GM23338 (cell line): ENCODE measurements at regions not wholly inside any gene's neighbourhood (a gene's known extent, or its start where the extent isn't known, plus 50 kb on each side); places are given as distances from the start of the nearest gene placed in this dataset.

ENCODE experiments used
- ATAC-seq: fragments of 200-7000 bp; cut with Tn5 transposase; 3 replicates; pipeline ENCODE4 v1.9.1; 2020
- DNase-seq: peaks from one replicate; pipeline ENCODE4 v3.0.0-alpha.2; 2015; ENCODE audit warnings: low spot score
- H2AFZ ChIP-seq: fragments of 200-600 bp; sonication (generic); 2 replicates; pipeline ENCODE4 v1.8.0; 2016; ENCODE audit warnings: antibody characterized with exemption, mild to moderate bottlenecking, moderate library complexity
- H3F3A ChIP-seq: fragments of 200-600 bp; sonication (generic); replicated peaks from 2 replicates; pipeline ENCODE4 v1.8.0; 2017; ENCODE audit warnings: antibody characterized with exemption, mixed run types, low read depth
- H3K27ac ChIP-seq: fragments of 200-600 bp; sonication (generic); 2 replicates; pipeline ENCODE4 v1.6.1; 2016; ENCODE audit warnings: low read depth
- H3K27me3 ChIP-seq: fragments of 200-600 bp; sonication (generic); 2 replicates; pipeline ENCODE4 v1.8.0; 2016; ENCODE audit warnings: mild to moderate bottlenecking, mixed run types, moderate library complexity; ENCODE audit not compliant: insufficient read depth
- H3K36me3 ChIP-seq: fragments of 200-600 bp; sonication (generic); 2 replicates; pipeline ENCODE4 v1.8.0; 2016; ENCODE audit warnings: mild to moderate bottlenecking; ENCODE audit not compliant: insufficient read depth
- H3K4me1 ChIP-seq: fragments of 200-600 bp; sonication (generic); 2 replicates; pipeline ENCODE4 v1.8.0; 2016; ENCODE audit warnings: mild to moderate bottlenecking, moderate library complexity; ENCODE audit not compliant: insufficient read depth
- H3K4me2 ChIP-seq: fragments of 200-600 bp; sonication (generic); 2 replicates; pipeline ENCODE4 v1.7.1; 2017; ENCODE audit warnings: mixed run types
- H3K4me3 ChIP-seq: fragments of 200-600 bp; sonication (generic); 2 replicates; pipeline ENCODE4 v1.6.1; 2016; ENCODE audit warnings: mixed run types
- H3K79me2 ChIP-seq: fragments of 200-600 bp; sonication (generic); replicated peaks from 2 replicates; pipeline ENCODE4 v1.8.0; 2017; ENCODE audit warnings: mild to moderate bottlenecking; ENCODE audit not compliant: insufficient read depth
- H3K9me2 ChIP-seq: fragments of 200-600 bp; sonication (generic); 2 replicates; pipeline ENCODE4 v1.8.0; 2017; ENCODE audit not compliant: insufficient read depth
- H4K20me1 ChIP-seq: fragments of 200-600 bp; sonication (generic); replicated peaks from 2 replicates; pipeline ENCODE4 v1.8.0; 2017; ENCODE audit warnings: mild to moderate bottlenecking; ENCODE audit not compliant: insufficient read depth
- H3K27ac Mint-ChIP-seq: 2 replicates; pipeline ENCODE4 v1.8.0; 2020; ENCODE audit warnings: inconsistent platforms, mild to moderate bottlenecking, moderate library complexity, mixed read lengths
- H3K27me3 Mint-ChIP-seq: 3 replicates; pipeline ENCODE4 v1.8.0; 2022; ENCODE audit warnings: low read depth, mild to moderate bottlenecking, moderate library complexity, mixed read lengths, inconsistent platforms; ENCODE audit not compliant: insufficient read depth, poor library complexity
- H3K36me3 Mint-ChIP-seq: 3 replicates; pipeline ENCODE4 v1.8.0; 2021; ENCODE audit warnings: low read depth, mild to moderate bottlenecking, inconsistent platforms, moderate library complexity, mixed read lengths
- H3K4me1 Mint-ChIP-seq: 3 replicates; pipeline ENCODE4 v1.8.0; 2020; ENCODE audit warnings: mild to moderate bottlenecking, inconsistent platforms, mixed read lengths
- H3K4me3 Mint-ChIP-seq: 3 replicates; pipeline ENCODE4 v1.8.0; 2021; ENCODE audit warnings: moderate library complexity, mild to moderate bottlenecking, inconsistent platforms, mixed read lengths
- H3K9me3 Mint-ChIP-seq: 3 replicates; pipeline ENCODE4 v1.8.0; 2020; ENCODE audit warnings: moderate library complexity, mild to moderate bottlenecking, inconsistent platforms, mixed read lengths
- EZH2 ChIP-seq: fragments of 200-600 bp; sonication (generic); IDR thresholded peaks from one replicate; pipeline ENCODE4 v1.8.0; 2017; ENCODE audit warnings: antibody characterized with exemption, mild to moderate bottlenecking, low read depth; ENCODE audit not compliant: unreplicated experiment
- JUNB ChIP-seq: IDR thresholded peaks from one replicate; pipeline ENCODE4 v1.6.1; 2016; ENCODE audit warnings: antibody characterized with exemption; ENCODE audit not compliant: unreplicated experiment
- POLR2AphosphoS5 ChIP-seq: IDR thresholded peaks from 2 replicates; pipeline ENCODE4 v1.6.1; 2016; ENCODE audit warnings: antibody characterized with exemption, low read depth
- STAT1 ChIP-seq: IDR thresholded peaks from one replicate; pipeline ENCODE4 v1.6.1; 2016; ENCODE audit warnings: antibody characterized with exemption; ENCODE audit not compliant: unreplicated experiment
- ZNF114 ChIP-seq: fragments of 250-450 bp; sonication (Bioruptor Pico); IDR thresholded peaks from 2 replicates; pipeline ENCODE4 v1.5.0; 2020; ENCODE audit warnings: mild to moderate bottlenecking, moderate library complexity
- ZNF331 ChIP-seq: fragments of 250-450 bp; sonication (Bioruptor Pico); IDR thresholded peaks from 2 replicates; pipeline ENCODE4 v1.5.0; 2020; ENCODE audit warnings: low read depth, mild to moderate bottlenecking, moderate library complexity
- TF ChIP-seq, protein P1 (sequence below): IDR thresholded peaks from 2 replicates; pipeline ENCODE4 v1.6.1; 2016; ENCODE audit warnings: antibody characterized with exemption
- TF ChIP-seq, protein P2 (sequence below), 2 experiments: fragments of 200-600 bp in 1 of 2; sonication (generic) in 1 of 2; conservative IDR thresholded peaks; 2 replicates each; pipeline versions ENCODE4 v1.5.1 to v1.6.1; 2016 to 2017; ENCODE audit warnings: antibody characterized with exemption in 2 of 2, low read depth in 2 of 2, mild to moderate bottlenecking in 2 of 2, moderate library complexity in 1 of 2

- H3K27me3 Mint-ChIP-seq: no peaks in the 10 kb centered on the region
These were observed 748.4 kb upstream of the HS6ST1 start for GRCh38 chr2:129067070-129067469.

DNA sequence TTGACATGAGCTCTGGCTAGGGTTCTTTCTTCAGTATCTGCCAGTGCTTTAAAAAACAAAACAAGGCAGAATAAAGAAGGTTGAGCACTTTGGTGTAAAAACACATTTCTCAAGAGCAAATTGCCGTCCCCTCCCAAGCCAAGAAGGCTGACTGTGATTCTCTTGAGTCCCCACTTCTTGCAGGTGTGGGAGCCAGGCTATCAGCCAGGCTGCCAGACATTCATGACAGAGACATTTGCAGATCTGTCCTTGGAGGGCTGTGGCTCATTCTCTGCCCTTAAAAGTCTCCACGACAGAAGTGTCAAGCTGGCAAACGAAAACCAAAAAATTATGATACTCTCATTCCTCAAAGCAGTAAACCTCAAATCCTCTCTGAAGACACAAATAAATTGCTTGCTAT lies 749.3 kb upstream of the HS6ST1 start:
- Histone ChIP-seq H3K4me1 (no peaks in the 10 kb centered on the region), H3F3A (no peaks in the 10 kb centered on the region), H3K4me3 (no peak overlapping the region), H4K20me1 (no peaks in the 10 kb centered on the region), H3K9me2 (no peaks in the 10 kb centered on the region), H3K27ac (no peak overlapping the region), H3K36me3 (no peaks in the 10 kb centered on the region), H2AFZ (no peak overlapping the region), H3K79me2 (no peaks in the 10 kb centered on the region), H3K27me3 (no peaks in the 10 kb centered on the region), H3K4me2 (no peak overlapping the region)
- ATAC-seq: no peak
- Mint-ChIP-seq H3K27me3 (no peaks in the 10 kb centered on the region), H3K4me1 (no peaks in the 10 kb centered on the region), H3K27ac (no peak overlapping the region), H3K36me3 (no peaks in the 10 kb centered on the region), H3K9me3 (no peaks in the 10 kb centered on the region), H3K4me3 (no peak overlapping the region)
- no peak for TF ChIP-seq POLR2AphosphoS5
- TF ChIP-seq, protein P1, sequence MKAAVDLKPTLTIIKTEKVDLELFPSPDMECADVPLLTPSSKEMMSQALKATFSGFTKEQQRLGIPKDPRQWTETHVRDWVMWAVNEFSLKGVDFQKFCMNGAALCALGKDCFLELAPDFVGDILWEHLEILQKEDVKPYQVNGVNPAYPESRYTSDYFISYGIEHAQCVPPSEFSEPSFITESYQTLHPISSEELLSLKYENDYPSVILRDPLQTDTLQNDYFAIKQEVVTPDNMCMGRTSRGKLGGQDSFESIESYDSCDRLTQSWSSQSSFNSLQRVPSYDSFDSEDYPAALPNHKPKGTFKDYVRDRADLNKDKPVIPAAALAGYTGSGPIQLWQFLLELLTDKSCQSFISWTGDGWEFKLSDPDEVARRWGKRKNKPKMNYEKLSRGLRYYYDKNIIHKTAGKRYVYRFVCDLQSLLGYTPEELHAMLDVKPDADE: no peak
- no peak for TF ChIP-seq EZH2
- no peak for TF ChIP-seq JUNB
- TF ChIP-seq ZNF331 (CRISPR knock-in tag): no peak
- DNase-seq: no peak

More at GRCh38 chr2:129067070-129067469, 748.4 kb upstream of the HS6ST1 start:
- ATAC-seq (no peak), DNase-seq (no peak)
- no peaks in the 10 kb centered on the region for H3K4me1 Mint-ChIP-seq
- no peaks in the 10 kb centered on the region for H3K36me3 Mint-ChIP-seq
- Histone ChIP-seq H3F3A (no peaks in the 10 kb centered on the region), H3K4me1 (no peaks in the 10 kb centered on the region), H3K9me2 (no peaks in the 10 kb centered on the region), H3K36me3 (no peaks in the 10 kb centered on the region), H3K4me2 (no peak overlapping the region), H3K27me3 (no peaks in the 10 kb centered on the region), H3K79me2 (no peaks in the 10 kb centered on the region), H3K4me3 (no peak overlapping the region), H3K27ac (no peak overlapping the region), H2AFZ (no peak overlapping the region), H4K20me1 (no peaks in the 10 kb centered on the region)
- no peaks in the 10 kb centered on the region for H3K9me3 Mint-ChIP-seq
- TF ChIP-seq ZNF114 (CRISPR knock-in tag) (no peak), JUNB (no peak), ZNF331 (CRISPR knock-in tag) (no peak), POLR2AphosphoS5 (no peak), STAT1 (no peak)
- no peak overlapping the region for H3K4me3 Mint-ChIP-seq
- H3K27ac Mint-ChIP-seq: no peak overlapping the region

GRCh38 chr2:129068543-129068942 lies 749.9 kb upstream of the HS6ST1 start:
- H3F3A ChIP-seq: no peaks in the 10 kb centered on the region
- H3K4me1 ChIP-seq: no peaks in the 10 kb centered on the region
- DNase-seq: no peak
- no peak overlapping the region for H3K4me3 Mint-ChIP-seq
- H3K4me1 Mint-ChIP-seq: no peaks in the 10 kb centered on the region
- H2AFZ ChIP-seq: no peak overlapping the region
- no peaks in the 10 kb centered on the region for H3K36me3 ChIP-seq
- no peak overlapping the region for H3K27ac Mint-ChIP-seq
- ATAC-seq: no peak
- no peaks in the 10 kb centered on the region for H3K79me2 ChIP-seq
- no peaks in the 10 kb centered on the region for H3K9me2 ChIP-seq
- no peaks in the 10 kb centered on the region for H3K36me3 Mint-ChIP-seq
- H3K4me2 ChIP-seq: no peak overlapping the region
- H3K27me3 Mint-ChIP-seq: no peaks in the 10 kb centered on the region
- H4K20me1 ChIP-seq: no peaks in the 10 kb centered on the region
- H3K9me3 Mint-ChIP-seq: no peaks in the 10 kb centered on the region
- H3K27ac ChIP-seq: no peak overlapping the region
- no peak overlapping the region for H3K4me3 ChIP-seq
- H3K27me3 ChIP-seq: no peaks in the 10 kb centered on the region
- no peak for TF ChIP-seq ZNF114 (CRISPR knock-in tag)
- no peak for TF ChIP-seq EZH2
- TF ChIP-seq, protein P2, sequence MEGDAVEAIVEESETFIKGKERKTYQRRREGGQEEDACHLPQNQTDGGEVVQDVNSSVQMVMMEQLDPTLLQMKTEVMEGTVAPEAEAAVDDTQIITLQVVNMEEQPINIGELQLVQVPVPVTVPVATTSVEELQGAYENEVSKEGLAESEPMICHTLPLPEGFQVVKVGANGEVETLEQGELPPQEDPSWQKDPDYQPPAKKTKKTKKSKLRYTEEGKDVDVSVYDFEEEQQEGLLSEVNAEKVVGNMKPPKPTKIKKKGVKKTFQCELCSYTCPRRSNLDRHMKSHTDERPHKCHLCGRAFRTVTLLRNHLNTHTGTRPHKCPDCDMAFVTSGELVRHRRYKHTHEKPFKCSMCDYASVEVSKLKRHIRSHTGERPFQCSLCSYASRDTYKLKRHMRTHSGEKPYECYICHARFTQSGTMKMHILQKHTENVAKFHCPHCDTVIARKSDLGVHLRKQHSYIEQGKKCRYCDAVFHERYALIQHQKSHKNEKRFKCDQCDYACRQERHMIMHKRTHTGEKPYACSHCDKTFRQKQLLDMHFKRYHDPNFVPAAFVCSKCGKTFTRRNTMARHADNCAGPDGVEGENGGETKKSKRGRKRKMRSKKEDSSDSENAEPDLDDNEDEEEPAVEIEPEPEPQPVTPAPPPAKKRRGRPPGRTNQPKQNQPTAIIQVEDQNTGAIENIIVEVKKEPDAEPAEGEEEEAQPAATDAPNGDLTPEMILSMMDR (conservative IDR thresholded peaks at IDR 0.05; ENCODE audit: low read depth in 2 of 2): no peak
- TF ChIP-seq, protein P1: no peak
- no peak for TF ChIP-seq POLR2AphosphoS5
